K562 (cell line): ENCODE measurements at regions not wholly inside any gene's neighbourhood (a gene's known extent, or its start where the extent isn't known, plus 50 kb on each side); places are given as distances from the start of the nearest gene placed in this dataset.

Source experiments
- ATAC-seq: fragments of 200-7000 bp; cut with Tn5 transposase; 3 replicates; pipeline ENCODE4 v1.9.1; 2020; ENCODE audit warnings: moderate library complexity
- BruUV-seq: library from RNA; stranded (reverse); fragments of 400-500 nt; replicated peaks from 2 replicates; lab custom pipeline; 2021; lab: Mats Ljungman, UMichigan
- CTCF ChIA-PET: fragments of 300-600 bp; formaldehyde crosslinking; extraction: SDS; loops from one replicate; lab custom pipeline; 2021; ENCODE audit warnings: low intra/inter-chr PET ratio; lab: Yijun Ruan, JAX
- POLR2A ChIA-PET: fragments of 300-600, 350-650 bp; sonication (Branson Sonifier 250); formaldehyde crosslinking; extraction: SDS; loops from one replicate; lab custom pipeline; 2021; ENCODE audit warnings: antibody characterized with exemption, inconsistent platforms; lab: Yijun Ruan, JAX
- DNase-seq, 4 experiments: peaks; one replicate each; pipeline versions ENCODE4 v3.0.0 to v3.0.0-alpha.2; 2011 to 2018; ENCODE audit warnings: low spot score in 3 of 4, mixed read lengths in 3 of 4; ENCODE audit errors: extremely low read depth in 1 of 4
- FAIRE-seq: peaks from 2 replicates; lab custom pipeline; 2011; peaks lifted over from hg19 to GRCh38; lab: Jason Lieb, UNC
- H2AFZ ChIP-seq: 2 replicates; pipeline ENCODE4 v1.6.0; 2011; ENCODE audit warnings: low read depth, low read length, control low read depth, inconsistent platforms
- H3K27ac ChIP-seq: fragments of 200-600 bp; 3 replicates; pipeline ENCODE4 v1.8.0; 2011; ENCODE audit warnings: low read depth, mild to moderate bottlenecking, control low read depth, inconsistent platforms, low read length, moderate library complexity, mixed read lengths; ENCODE audit errors: extremely low read depth
- H3K27me3 ChIP-seq, 2 experiments: fragments of 300-600 bp in 1 of 2; 2 replicates in 1 of 2; 3 replicates in 1 of 2; pipeline versions ENCODE4 v1.6.0 to v1.8.0; 2011; ENCODE audit warnings: inconsistent platforms in 2 of 2, low read length in 2 of 2, mild to moderate bottlenecking in 1 of 2, mixed read lengths in 1 of 2, moderate library complexity in 1 of 2; ENCODE audit not compliant: control insufficient read depth in 2 of 2, insufficient read depth in 2 of 2
- H3K36me3 ChIP-seq: fragments of 300-600 bp; 3 replicates; pipeline ENCODE4 v1.8.0; 2011; ENCODE audit warnings: mild to moderate bottlenecking, low read length, inconsistent platforms; ENCODE audit not compliant: control insufficient read depth, insufficient read depth
- H3K4me1 ChIP-seq, 2 experiments: fragments of 200-600 bp in 1 of 2; replicated peaks in 1 of 2; 2 replicates in 1 of 2; 3 replicates in 1 of 2; pipeline versions ENCODE4 v1.5.1 to v1.8.0; 2011; ENCODE audit warnings: inconsistent platforms in 2 of 2, low read length in 2 of 2, mild to moderate bottlenecking in 1 of 2, mixed read lengths in 1 of 2, moderate library complexity in 1 of 2; ENCODE audit not compliant: control insufficient read depth in 2 of 2, insufficient read depth in 2 of 2
- H3K4me2 ChIP-seq: 2 replicates; pipeline ENCODE4 v1.6.1; 2011; ENCODE audit warnings: low read length, control low read depth, inconsistent platforms, mixed read lengths; ENCODE audit not compliant: insufficient read depth
- H3K4me3 ChIP-seq: fragments of 200-600 bp; sonication (generic), shearing (Covaris generic); 2 replicates; pipeline ENCODE4 v1.5.1; 2016; ENCODE audit warnings: control low read depth, inconsistent platforms
- H3K79me2 ChIP-seq: fragments of 200-600 bp; 3 replicates; pipeline ENCODE4 v1.8.0; 2011; ENCODE audit warnings: low read length, inconsistent platforms; ENCODE audit not compliant: control insufficient read depth, insufficient read depth
- H3K9ac ChIP-seq, 2 experiments: 2 replicates each; pipeline versions ENCODE4 v1.6.0 to v1.6.1; 2011; ENCODE audit warnings: low read depth in 2 of 2, low read length in 2 of 2, control low read depth in 1 of 2, inconsistent platforms in 1 of 2, mild to moderate bottlenecking in 1 of 2, mixed read lengths in 1 of 2; ENCODE audit not compliant: insufficient read depth in 1 of 2
- H3K9me1 ChIP-seq: one replicate; pipeline ENCODE4 v1.6.0; 2011; ENCODE audit warnings: inconsistent platforms, mild to moderate bottlenecking, low read length, moderate library complexity; ENCODE audit not compliant: control insufficient read depth, insufficient read depth
- H3K9me3 ChIP-seq: replicated peaks from 2 replicates; pipeline ENCODE4 v1.5.1; 2011; ENCODE audit warnings: low read depth, low read length, inconsistent platforms; ENCODE audit not compliant: control insufficient read depth, insufficient read depth
- H4K20me1 ChIP-seq: replicated peaks from 2 replicates; pipeline ENCODE4 v1.6.1; 2011; ENCODE audit warnings: low read length, inconsistent platforms, mixed read lengths; ENCODE audit not compliant: control insufficient read depth, insufficient read depth
- BCL6 ChIP-seq: fragments of 250-450 bp; sonication (Bioruptor Pico); IDR thresholded peaks from 2 replicates; pipeline ENCODE4 v1.4.0; 2020
- COPS2 ChIP-seq: fragments of 450-650 bp; conservative IDR thresholded peaks from 2 replicates; pipeline ENCODE4 v1.6.1; 2016; ENCODE audit warnings: mild to moderate bottlenecking, moderate library complexity
- HDAC3 ChIP-seq: fragments of 450-650 bp; IDR thresholded peaks from 2 replicates; pipeline ENCODE4 v1.6.1; 2018; ENCODE audit warnings: borderline replicate concordance, mild to moderate bottlenecking, moderate library complexity; ENCODE audit not compliant: partially characterized antibody
- MNT ChIP-seq, 2 experiments: fragments of 450-650 bp; conservative IDR thresholded peaks; 2 replicates each; pipeline ENCODE4 v1.6.1; 2017; ENCODE audit warnings: mild to moderate bottlenecking in 2 of 2, moderate library complexity in 2 of 2
- PATZ1 ChIP-seq: fragments of 250-450 bp; sonication (Bioruptor Pico); IDR thresholded peaks from 2 replicates; pipeline ENCODE4 v1.5.0; 2020; ENCODE audit warnings: mild to moderate bottlenecking, borderline replicate concordance
- PTTG1 ChIP-seq: fragments of 450-650 bp; IDR thresholded peaks from 2 replicates; pipeline ENCODE4 v1.6.1; 2016; ENCODE audit warnings: low read depth, mild to moderate bottlenecking, missing genetic modification characterization, missing compliant biosample characterization
- YY1 ChIP-seq, 3 experiments: IDR thresholded peaks; 2 replicates each; pipeline ENCODE4 v1.6.1; 2011; ENCODE audit warnings: low read length in 2 of 3, mild to moderate bottlenecking in 2 of 3, moderate library complexity in 2 of 3, borderline replicate concordance in 1 of 3, control low read depth in 1 of 3, low read depth in 1 of 3; ENCODE audit not compliant: insufficient read depth in 3 of 3, insufficient replicate concordance in 2 of 3, control insufficient read depth in 1 of 3, insufficient read length in 1 of 3; ENCODE audit errors: extremely low read depth in 1 of 3
- ZBTB17 ChIP-seq: fragments of 450-650 bp; formaldehyde crosslinking; IDR thresholded peaks from 2 replicates; pipeline ENCODE4 v1.4.0; 2020; ENCODE audit warnings: mild to moderate bottlenecking
- ZBTB43 ChIP-seq: sonication (generic); formaldehyde crosslinking; IDR thresholded peaks from 2 replicates; pipeline ENCODE4 v1.8.0; 2023; ENCODE audit warnings: mild to moderate bottlenecking, missing genetic modification reagents
- ZKSCAN3 ChIP-seq: fragments of 250-450 bp; sonication (Bioruptor Pico); IDR thresholded peaks from 2 replicates; pipeline ENCODE4 v1.4.0; 2020
- ZNF398 ChIP-seq: fragments of 250-450 bp; sonication (Bioruptor Pico); IDR thresholded peaks from 2 replicates; pipeline ENCODE4 v1.8.0; 2021; ENCODE audit warnings: moderate library complexity, mild to moderate bottlenecking, inconsistent platforms
- ZNF780A ChIP-seq: fragments of 250-450 bp; sonication (Bioruptor Pico); IDR thresholded peaks from 2 replicates; pipeline ENCODE4 v1.5.0; 2021; ENCODE audit warnings: mild to moderate bottlenecking
- WGBS: fragments of 100-300 bp; shearing (Covaris generic); methylation state at CpG from one replicate; pipeline ENCODE4 v1.1.6; 2016; ENCODE audit warnings: low coverage, mixed read lengths; ENCODE audit not compliant: insufficient coverage; ENCODE audit errors: missing lambda C conversion rate; 5-methylcytosine and 5-hydroxymethylcytosine counted together
- in situ Hi-C: fragments of 300-500 bp; cut with MboI; formaldehyde crosslinking; loops from 4 replicates; pipeline ENCODE4 v1.15.0; 2018; ENCODE audit warnings: inconsistent platforms, mixed read lengths
- intact Hi-C: fragments of 100-400 bp; cut with micrococcal nuclease; formaldehyde crosslinking; loops from 2 replicates; pipeline ENCODE4 v1.14.2; 2022
- TF ChIP-seq, protein P1 (sequence below): fragments of 200-800 bp; sonication (Bioruptor generic); IDR thresholded peaks from 2 replicates; pipeline ENCODE4 v1.6.1; 2017; ENCODE audit warnings: missing genetic modification characterization, missing compliant biosample characterization

- ChIA-PET CTCF (no interaction called here), POLR2A (no interaction called here)
- no peak overlapping the region for H3K9ac ChIP-seq
- WGBS = 3% methylated on average over 10 of the region's 11 CpGs
- H3K9me3 ChIP-seq = no peaks in the 10 kb centered on the region
- no peaks in the 10 kb centered on the region; the same call in 1 of the 2 replicates for H4K20me1 ChIP-seq
- no peak overlapping the region for H3K27ac ChIP-seq
- no peak overlapping the region for H3K4me2 ChIP-seq
- intact Hi-C loops (no loop called here), in situ Hi-C loops (loop anchor here (25.0 kb wide), 1 partner anchor 1204 kb away; the partner anchor contains the start of gene PLPP3)
- no peak for ATAC-seq
- H3K79me2 ChIP-seq = no peaks in the 10 kb centered on the region
- no peak overlapping the region for H3K4me3 ChIP-seq
- H3K4me1 ChIP-seq = no peaks in the 10 kb centered on the region
- H3K27me3 ChIP-seq = peaks cover 0 to 4% of the 10 kb centered on the region in 2 experiments; a peak in 1 of 5 replicates
- no peaks in the 10 kb centered on the region for H3K9me1 ChIP-seq
- BruUV-seq = no TSS peak
- H3K36me3 ChIP-seq = no peaks in the 10 kb centered on the region
- no peak overlapping the region for H2AFZ ChIP-seq
- FAIRE-seq = no peak
- no peak for DNase-seq
- TF ChIP-seq ZNF398 (no peak), ZKSCAN3 (CRISPR knock-in tag) (no peak), ZBTB43 (no peak), ZNF780A (CRISPR knock-in tag) (no peak), COPS2 (no peak), YY1 (IDR thresholded peaks at IDR 0.05; ENCODE audit: borderline replicate concordance in 1 of 3, control insufficient read depth in 1 of 3, extremely low read depth in 1 of 3, insufficient read depth in 3 of 3, insufficient read length in 1 of 3, insufficient replicate concordance in 2 of 3, low read depth in 1 of 3, low read length in 2 of 3) (no peak), PATZ1 (no peak), HDAC3 (no peak), MNT (conservative IDR thresholded peaks at IDR 0.05) (no peak), BCL6 (no peak), PTTG1 (tag) (no peak), ZBTB17 (no peak)
- TF ChIP-seq, protein P1, sequence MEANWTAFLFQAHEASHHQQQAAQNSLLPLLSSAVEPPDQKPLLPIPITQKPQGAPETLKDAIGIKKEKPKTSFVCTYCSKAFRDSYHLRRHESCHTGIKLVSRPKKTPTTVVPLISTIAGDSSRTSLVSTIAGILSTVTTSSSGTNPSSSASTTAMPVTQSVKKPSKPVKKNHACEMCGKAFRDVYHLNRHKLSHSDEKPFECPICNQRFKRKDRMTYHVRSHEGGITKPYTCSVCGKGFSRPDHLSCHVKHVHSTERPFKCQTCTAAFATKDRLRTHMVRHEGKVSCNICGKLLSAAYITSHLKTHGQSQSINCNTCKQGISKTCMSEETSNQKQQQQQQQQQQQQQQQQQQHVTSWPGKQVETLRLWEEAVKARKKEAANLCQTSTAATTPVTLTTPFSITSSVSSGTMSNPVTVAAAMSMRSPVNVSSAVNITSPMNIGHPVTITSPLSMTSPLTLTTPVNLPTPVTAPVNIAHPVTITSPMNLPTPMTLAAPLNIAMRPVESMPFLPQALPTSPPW (CRISPR knock-in tag) = no peak
Observed at GRCh38 chr1:55382806-55383305, 167.7 kb upstream of the USP24 start.
